GM21737 (cell line): ENCODE measurements at regions not wholly inside any gene's neighbourhood (a gene's known extent, or its start where the extent isn't known, plus 50 kb on each side); places are given as distances from the start of the nearest gene placed in this dataset.
"Not testable (repeated sequence)": the region's sequence is repeated elsewhere in the genome, so short reads cannot be mapped to it uniquely, and the experiment has no call there.

Experiments
- ATAC-seq: cut with Tn5 transposase; IDR thresholded peaks from one replicate; pipeline ENCODE4 v1.9.1; 2021; ENCODE audit warnings: mild to moderate bottlenecking, moderate library complexity; ENCODE audit not compliant: unreplicated experiment

DNA sequence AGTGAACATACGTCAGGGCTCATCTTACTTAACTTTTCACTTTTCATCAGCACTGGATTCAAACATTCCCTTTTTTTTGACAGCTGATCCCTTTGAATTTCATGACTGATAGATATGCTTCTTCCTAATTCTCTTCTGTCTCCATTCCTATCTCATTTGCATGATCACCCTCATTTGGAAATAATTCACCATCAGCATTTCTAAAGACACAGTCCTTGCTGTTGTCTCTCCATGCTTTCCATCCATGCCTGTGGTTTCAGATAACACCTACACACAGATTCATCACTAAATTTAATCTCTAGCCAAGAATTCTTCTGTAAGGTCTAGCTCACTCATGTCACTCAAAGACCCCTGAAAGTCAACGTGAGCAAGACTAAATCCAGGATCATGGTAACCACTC lies 228.4 kb upstream of the BTBD3 start:
- no peak for ATAC-seq

DNA sequence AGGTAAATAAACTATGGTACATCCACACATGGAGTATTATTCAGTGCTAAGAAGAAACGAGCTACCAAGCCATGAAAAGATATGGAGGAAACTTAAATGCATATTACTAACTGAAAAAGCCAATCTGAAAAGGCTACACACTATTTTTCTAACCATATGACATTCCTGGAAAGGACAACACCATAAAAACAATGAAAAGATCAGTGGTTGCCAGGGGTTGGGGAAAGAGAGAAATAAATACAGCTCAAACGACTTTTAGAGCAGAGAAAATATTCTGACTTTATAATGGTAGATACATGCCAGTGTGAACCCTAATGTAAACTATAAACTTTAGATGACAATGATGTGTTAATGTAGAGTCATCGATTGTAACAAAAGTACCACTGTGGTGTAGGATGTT lies 225.9 kb upstream of the BTBD3 start:
- ATAC-seq: no peak

DNA sequence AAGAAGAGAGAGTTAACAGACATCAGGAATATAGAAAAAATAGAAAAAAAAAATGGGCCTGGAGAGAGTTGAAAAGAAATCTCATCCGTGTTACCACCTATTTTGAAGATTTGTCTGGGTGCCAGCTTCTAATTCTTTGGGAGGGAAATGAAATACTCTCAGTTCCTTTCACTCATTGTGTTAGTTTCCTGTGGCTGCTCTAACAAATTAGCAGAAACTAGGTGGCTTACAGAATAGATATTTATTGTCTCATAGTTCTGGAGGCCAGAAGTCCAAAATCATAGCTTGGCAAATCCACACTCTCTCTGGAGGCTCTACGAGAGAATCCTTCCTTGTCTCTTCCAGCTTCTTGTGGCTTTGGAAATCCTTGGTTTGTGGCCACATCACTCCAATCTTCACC lies 225.1 kb upstream of the BTBD3 start:
- no peak for ATAC-seq

DNA sequence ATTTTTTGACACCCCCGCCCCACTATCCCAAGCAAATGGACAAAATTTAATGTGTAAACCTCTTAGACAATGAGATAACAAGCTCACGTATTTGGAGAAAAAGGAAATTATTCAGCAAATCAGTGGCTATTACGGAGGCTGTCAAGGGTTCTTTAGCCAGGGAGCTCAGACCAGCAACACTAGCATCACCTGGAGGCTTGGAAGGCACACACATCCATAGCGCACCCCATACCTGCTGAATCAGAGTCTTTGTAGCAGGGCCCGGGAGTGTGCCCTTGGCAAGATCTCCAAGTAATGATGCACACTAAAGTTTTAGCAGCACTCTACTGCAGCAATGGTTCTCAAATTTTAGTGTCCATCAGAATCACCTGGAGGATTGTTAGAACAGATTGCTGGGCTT lies 223.2 kb upstream of the BTBD3 start:
- no peak for ATAC-seq

DNA sequence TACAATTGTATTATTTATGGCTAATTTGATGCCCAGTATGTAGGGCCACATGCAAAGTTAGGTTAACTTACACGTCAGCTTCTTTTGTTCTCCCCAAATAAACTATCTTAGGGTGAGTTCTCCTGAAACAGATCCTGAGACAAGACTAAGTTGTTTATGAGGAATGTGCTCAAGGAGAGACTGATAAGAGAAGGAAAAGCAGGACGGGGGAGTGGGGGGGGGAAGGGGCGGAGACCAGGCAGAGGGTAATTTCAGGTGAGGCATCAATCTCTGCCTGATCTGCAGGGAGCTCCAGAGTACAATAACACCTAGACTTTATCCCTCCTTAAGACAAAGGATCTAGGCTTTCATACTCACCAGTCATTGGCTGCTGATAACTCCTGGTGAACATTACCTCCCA lies 220.6 kb upstream of the BTBD3 start:
- no peak for ATAC-seq

DNA sequence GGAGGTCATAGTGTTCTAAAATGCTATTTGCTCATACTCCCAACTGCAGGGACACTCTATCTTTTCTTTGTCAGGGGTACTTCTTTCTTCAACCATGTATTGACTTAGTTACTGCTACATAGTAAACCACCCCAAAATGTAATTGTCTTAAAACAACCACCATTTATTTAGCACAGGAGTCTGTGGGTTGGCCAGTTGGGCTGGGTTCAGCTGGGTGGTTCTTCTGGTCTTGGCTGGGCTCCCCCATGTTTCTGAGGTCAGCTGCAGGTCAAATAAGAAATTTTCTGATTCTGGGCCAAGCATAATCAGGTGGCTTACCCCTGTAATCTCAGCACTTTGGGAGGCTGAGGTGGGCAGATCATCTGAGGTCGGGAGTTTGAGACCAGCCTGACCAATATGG lies 220.0 kb upstream of the BTBD3 start:
- no peak for ATAC-seq

DNA sequence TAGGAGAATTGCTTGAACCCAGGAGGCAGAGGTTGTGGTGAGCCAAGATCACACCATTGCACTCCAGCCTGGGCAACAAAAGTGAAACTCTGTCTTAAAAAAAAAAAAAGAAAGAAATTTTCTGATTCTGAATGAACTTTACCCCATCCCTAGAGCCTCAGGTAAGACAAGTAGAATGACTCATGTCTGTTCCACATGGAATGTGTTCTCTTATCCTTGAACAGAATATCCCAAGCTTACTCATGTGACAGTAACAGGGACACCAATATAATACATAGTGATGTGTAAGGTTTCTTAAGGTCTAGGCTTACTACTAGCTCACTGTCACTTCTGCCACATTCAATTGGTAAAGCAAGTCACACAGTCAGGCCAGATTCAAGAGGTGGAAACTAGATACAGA lies 219.6 kb upstream of the BTBD3 start:
- ATAC-seq: no peak

DNA sequence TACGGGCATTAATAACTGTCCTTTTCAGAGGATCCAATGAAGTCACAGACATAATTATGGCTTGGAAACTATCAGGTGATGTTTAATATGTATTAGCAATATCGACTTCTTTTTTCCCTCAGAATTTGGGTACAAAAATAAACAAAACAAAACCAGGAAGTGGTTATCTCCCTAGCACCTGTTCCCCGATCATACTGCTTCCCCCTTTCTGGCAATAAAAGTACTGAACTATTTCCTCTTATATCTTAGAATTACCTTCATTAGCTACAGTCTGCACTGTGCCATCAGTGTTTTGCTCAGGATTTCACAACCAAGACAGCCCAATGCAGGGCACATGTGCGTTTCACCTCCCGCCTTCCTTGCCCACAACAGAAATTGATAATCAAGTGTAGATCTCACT lies 216.9 kb upstream of the BTBD3 start:
- ATAC-seq: no peak

DNA sequence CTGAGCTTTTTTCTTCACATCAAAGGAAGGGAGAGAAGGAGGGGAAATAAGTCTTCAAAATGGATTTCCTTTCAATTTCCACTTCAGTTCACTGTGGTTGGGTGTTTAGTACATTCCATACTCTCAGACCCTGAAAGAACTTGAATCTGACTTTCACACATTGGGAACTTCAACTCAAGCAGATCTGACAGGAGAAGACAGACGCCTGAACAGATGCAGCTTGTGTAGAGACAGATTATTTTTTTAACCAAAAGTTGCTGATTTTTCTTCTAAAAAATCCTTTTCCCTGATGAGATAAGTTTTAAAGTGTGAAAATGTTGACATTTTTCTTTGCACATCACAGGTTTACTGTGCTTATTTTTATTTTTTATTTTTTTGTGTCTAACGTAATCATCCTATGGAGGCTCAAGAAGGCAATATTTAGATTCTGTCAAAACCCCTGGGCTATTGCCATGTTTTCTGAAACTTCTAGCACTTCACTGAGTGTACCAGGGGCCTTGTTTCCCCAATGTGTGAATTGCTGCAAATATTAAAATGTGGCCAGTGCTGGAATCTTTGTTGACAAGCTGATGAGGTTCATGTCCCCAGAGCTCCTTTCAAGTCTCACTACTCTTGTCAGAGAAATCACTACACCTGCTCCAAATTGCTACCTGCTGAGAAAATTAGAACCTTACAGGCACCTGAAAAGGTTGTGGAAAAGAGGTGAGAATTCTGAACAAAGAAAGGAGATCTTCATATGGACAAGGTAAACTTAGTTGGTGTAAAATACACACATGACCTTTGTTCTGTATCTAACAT lies 214.8 kb upstream of the BTBD3 start:
- no peak for ATAC-seq

DNA sequence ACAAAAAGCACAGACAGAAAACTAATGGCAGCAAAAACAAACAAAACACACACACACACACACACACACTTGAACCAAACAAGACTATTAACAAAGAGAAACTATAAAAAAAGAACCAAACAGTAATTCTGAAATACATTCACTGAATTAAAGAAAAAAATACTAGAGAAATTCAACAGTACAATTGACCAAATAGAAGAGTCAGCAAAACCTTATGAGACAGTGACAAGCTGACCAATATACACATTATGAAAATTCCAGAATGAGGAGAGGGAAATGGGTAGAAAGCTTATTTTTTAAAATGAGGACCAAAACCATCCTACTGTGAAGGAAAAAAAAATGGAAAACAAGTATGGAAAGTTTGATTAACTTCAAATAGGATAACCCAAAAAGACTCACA lies 212.2 kb upstream of the BTBD3 start:
- no peak for ATAC-seq

DNA sequence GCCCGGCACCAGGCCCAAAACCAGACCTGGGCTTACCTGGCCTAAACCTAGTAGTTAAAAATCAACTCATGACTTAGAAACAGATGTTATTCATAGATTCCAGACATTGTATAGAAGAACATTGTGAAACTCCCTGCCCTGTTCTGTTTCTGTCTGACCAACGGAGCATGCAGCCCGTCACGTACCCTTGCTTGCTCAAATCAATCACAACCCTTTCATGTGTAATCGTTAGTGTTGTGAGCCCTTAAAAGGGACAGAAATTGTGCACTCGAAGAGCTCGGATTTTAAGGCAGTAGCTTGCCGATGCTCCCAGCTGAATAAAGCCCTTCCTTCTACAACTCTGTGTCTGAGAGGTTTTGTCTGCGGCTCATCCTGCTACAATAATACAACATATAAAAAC lies 209.5 kb upstream of the BTBD3 start:
- not testable (repeated sequence) for ATAC-seq

DNA sequence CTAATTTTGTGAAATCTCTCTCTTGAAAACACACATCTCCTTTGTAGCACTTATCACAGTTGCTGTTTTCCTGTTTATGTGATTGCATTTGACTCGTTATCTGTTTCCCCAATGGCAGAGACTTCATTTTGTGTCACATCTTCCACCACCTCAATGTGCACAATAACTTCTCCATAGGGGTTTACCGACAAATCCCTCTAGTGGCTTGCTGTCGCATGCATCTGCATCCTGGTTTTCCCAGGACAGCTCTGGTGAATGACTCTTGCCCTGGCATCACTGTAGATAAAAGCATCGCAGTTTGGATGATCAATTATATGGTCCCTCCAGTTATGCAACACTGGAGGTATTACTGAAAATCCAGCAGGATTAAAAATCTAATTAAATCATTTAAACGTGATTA lies 206.5 kb upstream of the BTBD3 start:
- ATAC-seq: no peak

DNA sequence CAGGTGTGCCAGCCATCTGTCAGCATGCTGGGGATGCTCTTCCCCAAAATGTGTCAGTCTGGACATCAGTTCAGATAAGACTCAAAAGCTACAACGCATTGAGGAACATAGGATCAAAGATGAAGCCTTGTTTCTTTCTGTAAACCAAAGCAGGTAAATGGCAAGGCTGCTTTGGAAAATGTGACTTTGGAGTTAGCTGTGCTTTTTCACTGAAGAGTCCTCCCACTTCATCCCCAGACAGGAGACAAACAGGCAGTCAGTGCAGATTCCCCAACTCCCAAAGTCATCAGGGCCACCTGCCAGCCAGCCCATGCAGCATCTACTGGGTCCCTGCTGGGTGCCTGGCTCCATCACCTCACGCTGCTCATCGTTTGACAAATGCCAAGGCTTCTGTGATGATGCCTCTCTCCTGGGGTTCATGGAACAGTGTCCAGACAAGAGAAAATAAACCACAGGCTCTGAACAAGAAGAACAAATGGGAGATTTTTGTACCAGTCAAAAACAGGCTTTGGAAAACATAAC lies 205.0 kb upstream of the BTBD3 start:
- ATAC-seq: no peak

DNA sequence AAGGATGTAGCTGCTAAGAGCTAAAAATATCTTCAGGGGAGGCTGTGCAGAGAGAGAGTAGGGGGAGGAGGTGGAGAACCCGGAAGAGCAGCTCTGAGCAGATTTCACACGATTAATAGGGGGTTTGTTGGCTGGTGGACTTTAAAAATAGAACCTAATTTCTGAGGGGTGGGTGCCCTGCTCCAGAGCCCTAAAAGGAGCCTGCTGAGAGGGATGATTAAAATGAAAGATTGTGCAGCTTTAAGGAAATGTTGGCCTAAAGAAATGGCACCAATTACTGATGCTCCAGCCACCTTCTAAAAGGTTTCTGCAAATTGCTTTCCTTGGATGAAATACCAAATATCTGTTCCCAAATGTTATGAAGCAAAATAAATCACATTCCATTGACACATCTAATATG lies 202.8 kb upstream of the BTBD3 start:
- no peak for ATAC-seq

DNA sequence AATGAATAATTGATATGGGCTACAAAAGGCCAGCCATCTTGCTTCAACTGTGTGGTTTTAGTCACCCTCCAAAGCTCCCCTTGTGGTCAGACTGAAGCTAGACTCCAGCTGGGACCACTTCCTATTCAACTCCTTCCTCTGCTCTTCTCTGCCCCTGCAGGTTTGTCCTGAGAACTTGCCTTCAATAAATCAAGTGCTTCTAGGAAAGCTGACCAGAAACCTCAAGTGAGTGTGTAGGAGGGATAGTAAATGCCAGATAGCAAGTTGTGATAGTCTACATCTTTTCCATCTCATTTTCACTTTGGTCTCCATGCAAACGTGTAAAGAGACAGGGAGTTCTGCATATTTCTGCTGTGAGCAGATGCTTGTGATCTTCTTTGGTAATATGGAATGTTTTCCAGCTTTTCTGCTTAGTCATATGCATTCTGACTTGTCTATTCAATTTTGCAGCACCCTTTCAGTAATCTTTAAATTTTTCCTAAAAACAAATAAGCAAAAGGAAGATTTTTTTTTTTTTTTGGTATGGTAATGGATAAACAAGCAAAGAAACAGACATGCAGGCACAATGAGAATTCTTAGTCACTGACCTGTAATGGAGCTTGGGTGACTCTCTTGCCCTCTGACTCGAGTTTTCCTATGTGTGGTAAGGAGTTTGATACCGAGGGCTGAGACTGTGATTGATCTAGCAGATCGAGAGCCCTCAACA lies 201.3 kb upstream of the BTBD3 start:
- ATAC-seq: no peak

DNA sequence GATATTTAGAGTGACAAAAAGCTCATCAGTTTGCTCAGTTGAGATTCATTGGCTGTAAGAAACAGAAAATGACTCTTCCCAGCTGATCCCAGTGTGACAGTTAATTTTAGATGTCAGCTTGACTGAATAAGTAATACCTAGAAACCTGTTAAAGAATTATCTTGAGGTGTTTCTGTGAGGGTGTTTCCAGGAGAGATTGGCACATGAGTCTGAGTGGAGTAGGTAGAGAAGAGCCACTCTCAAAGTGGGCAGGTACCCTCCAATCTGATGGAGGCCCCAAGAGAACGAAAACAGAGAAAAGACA lies 200.8 kb upstream of the BTBD3 start:
- ATAC-seq: no peak

DNA sequence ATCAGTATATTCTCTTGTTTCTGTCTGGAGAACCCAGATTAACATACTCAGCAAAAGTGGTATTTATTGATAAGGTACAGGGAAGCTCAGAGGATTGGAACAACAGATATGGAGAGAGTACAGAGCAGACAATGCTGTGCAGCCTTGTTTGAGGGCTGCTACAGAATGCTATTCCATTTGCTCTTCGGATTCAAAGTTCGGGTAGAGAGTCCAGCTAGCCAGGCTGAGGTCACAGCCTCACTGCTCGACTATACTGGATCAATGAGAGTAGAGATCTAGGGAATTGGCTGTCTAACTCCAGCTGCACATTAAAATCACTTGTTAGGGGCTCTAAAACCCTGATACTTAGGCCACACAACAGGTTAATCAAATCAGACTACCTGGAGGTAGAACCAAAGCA lies 200.1 kb upstream of the BTBD3 start:
- no peak for ATAC-seq

DNA sequence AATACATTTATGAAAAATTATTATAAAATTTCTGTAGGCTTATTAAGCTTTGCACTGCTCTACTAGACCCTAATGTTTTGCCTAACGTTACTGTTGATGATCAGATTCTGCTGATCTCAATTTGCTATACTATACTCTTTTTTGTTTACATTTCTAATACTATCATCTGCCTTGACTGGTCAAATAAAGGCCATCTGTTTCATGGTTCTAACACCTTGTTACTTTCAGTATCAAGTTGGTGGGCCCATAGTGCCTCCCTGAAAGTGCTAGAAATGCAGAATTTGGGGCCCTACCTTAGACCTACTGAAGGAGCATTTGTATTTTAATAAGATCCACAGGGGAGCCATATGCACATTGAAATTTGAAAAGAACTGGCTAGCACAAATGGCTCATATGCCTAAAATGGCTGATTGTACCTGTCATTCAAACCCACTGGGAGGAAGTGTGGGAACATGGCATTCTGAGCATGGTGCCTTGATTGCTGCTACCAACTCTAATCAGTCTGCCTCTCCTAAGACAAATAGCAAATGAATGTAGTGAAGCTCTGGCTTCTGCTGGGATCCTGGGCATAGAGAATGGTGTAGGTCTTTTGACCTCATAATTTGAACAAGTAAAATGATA lies 199.1 kb upstream of the BTBD3 start:
- no peak for ATAC-seq

DNA sequence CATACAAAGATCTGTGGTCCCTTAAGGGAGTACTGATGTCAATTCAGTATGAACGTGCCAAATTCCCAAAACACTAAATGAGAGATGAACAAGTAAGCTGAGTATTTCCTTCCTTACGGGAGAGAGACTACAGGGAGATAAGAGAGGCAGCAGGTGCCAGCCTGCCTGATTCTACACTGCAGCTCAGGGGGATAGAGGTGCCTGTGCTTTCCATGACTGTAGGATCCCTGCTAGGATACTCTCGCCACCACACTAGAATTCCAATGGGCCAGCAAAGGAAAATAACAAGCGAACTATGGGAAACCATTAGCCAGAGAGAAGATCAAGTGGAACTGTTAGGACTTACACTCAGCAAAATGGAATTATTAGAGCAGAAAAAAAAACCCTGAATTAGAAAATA lies 198.5 kb upstream of the BTBD3 start:
- no peak for ATAC-seq

DNA sequence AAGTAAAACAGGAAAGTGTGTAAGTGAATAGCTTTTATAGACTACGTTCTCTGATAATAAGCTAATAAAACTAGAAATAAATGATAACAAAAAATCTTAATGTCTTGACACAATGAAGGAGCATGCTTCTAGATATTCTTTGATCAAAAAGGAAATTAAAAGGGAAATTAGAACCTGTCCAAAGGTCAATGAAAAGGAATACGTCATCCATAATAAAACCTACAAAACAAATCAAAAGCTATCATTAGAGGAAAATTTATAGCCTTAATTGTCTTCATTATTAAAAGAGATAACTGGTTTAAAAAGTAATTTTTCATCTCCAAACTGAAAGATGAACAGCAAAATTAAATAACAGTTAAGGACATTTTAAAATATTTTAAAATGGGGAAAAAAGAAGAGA lies 196.3 kb upstream of the BTBD3 start:
- no peak for ATAC-seq

DNA sequence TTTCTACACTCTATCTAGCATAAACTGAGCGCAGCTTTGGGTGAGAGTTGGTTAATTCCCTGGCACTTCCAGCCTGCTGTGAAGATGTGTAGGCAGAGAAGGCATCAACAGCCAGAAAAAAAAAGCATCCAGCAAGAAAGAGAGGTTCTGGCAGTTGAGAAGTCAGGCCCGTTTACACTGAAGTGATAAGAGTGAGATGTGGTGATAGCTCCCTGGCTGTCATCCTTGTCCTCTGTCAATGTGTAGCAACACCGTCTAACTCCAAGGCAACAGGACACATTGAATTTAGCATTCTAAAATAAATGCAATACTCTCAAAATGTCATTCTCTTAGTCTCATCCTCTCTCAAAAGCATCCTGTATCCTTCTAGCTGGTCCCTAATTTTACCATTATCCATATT lies 193.6 kb upstream of the BTBD3 start:
- ATAC-seq: no peak

DNA sequence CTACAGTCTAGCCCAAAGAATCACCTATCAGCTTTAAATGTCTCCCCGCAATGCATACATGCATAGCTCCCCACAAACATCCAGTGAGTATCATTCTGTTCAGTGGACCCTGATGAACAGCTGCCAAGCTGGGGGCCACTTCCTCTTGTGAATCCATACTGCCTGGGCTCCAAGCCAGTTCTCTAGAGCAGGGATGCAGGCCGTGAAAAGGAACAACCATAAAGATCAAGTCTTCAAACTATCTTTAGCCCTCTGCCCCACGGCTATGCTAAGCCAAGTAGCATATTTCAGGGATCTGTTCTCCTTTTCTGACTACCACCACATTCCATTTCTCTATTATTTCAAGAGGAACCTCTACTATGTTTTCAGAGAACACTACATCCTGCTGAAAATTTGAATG lies 191.7 kb upstream of the BTBD3 start:
- ATAC-seq: no peak
